Naive thymus-derived CD4-positive, alpha-beta T cell (primary cell): ENCODE measurements at regions not wholly inside any gene's neighbourhood (a gene's known extent, or its start where the extent isn't known, plus 50 kb on each side); places are given as distances from the start of the nearest gene placed in this dataset.

Source experiments
- ATAC-seq: fragments of 150-1000 bp; cut with Tn5 transposase; 2 replicates; pipeline ENCODE4 v1.10.0; 2021; ENCODE audit warnings: mild to moderate bottlenecking, moderate library complexity
- CTCF ChIA-PET: fragments of 350-600 bp; sonication (Branson Sonifier 250); formaldehyde crosslinking; loops from one replicate; lab custom pipeline; 2021; ENCODE audit warnings: antibody characterized with exemption; lab: Charles Lee
- POLR2A ChIA-PET: fragments of 350-600 bp; sonication (Branson Sonifier 250); formaldehyde crosslinking; loops from one replicate; lab custom pipeline; 2021; ENCODE audit warnings: antibody characterized with exemption, inconsistent platforms; lab: Charles Lee
- DNase-seq, 9 donors: peaks; one replicate each; pipeline versions ENCODE4 v3.0.0 to v3.0.0-alpha.2; 2020 to 2022; ENCODE audit warnings: mixed read lengths in 1 of 9
- H3K27ac ChIP-seq: one replicate; pipeline ENCODE4 v1.7.0; 2013; ENCODE audit warnings: mild to moderate bottlenecking, low read depth, low read length, moderate library complexity
- H3K27me3 ChIP-seq, 2 donors: one replicate each; pipeline ENCODE4 v1.7.0; 2013; ENCODE audit warnings: low read length in 2 of 2, mild to moderate bottlenecking in 2 of 2, moderate library complexity in 2 of 2; ENCODE audit not compliant: control insufficient read depth in 2 of 2, insufficient read depth in 2 of 2
- H3K36me3 ChIP-seq, 3 experiments: 1 replicate in 2 of 3; 2 replicates in 1 of 3; pipeline ENCODE4 v1.7.0; 2013; ENCODE audit warnings: low read length in 3 of 3, mild to moderate bottlenecking in 3 of 3, moderate library complexity in 1 of 3; ENCODE audit not compliant: insufficient read depth in 3 of 3, control insufficient read depth in 2 of 3
- H3K4me1 ChIP-seq, 2 donors: one replicate each; pipeline ENCODE4 v1.7.0; 2013; ENCODE audit warnings: low read length in 2 of 2, mild to moderate bottlenecking in 2 of 2, moderate library complexity in 1 of 2; ENCODE audit not compliant: control insufficient read depth in 2 of 2, insufficient read depth in 2 of 2
- H3K4me3 ChIP-seq: 2 replicates; pipeline ENCODE4 v1.7.0; 2013; ENCODE audit warnings: mild to moderate bottlenecking, low read length
- H3K9me3 ChIP-seq, 3 experiments: 1 replicate in 2 of 3; 2 replicates in 1 of 3; pipeline ENCODE4 v1.7.0; 2013; ENCODE audit warnings: low read length in 3 of 3; ENCODE audit not compliant: control insufficient read depth in 2 of 3
- H3K27ac Mint-ChIP-seq, 9 donors: one replicate each; pipeline ENCODE4 v1.8.0; 2020 to 2022; ENCODE audit warnings: mixed read lengths in 9 of 9, mild to moderate bottlenecking in 8 of 9, moderate library complexity in 5 of 9, inconsistent platforms in 2 of 9
- H3K27me3 Mint-ChIP-seq, 5 donors: one replicate each; pipeline ENCODE4 v1.8.0; 2021 to 2022; ENCODE audit warnings: mixed read lengths in 5 of 5, mild to moderate bottlenecking in 1 of 5
- H3K36me3 Mint-ChIP-seq, 5 donors: one replicate each; pipeline ENCODE4 v1.8.0; 2020 to 2022; ENCODE audit warnings: mixed read lengths in 5 of 5, mild to moderate bottlenecking in 3 of 5, inconsistent platforms in 1 of 5
- H3K4me1 Mint-ChIP-seq, 7 donors: one replicate each; pipeline ENCODE4 v1.8.0; 2020 to 2022; ENCODE audit warnings: mixed read lengths in 7 of 7, mild to moderate bottlenecking in 3 of 7, inconsistent platforms in 1 of 7
- H3K4me3 Mint-ChIP-seq, 10 donors: one replicate each; pipeline ENCODE4 v1.8.0; 2020 to 2022; ENCODE audit warnings: mild to moderate bottlenecking in 10 of 10, mixed read lengths in 10 of 10, moderate library complexity in 6 of 10, inconsistent platforms in 2 of 10
- H3K9me3 Mint-ChIP-seq, 11 donors: one replicate each; pipeline ENCODE4 v1.8.0; 2020 to 2022; ENCODE audit warnings: mixed read lengths in 11 of 11, mild to moderate bottlenecking in 4 of 11, inconsistent platforms in 1 of 11, moderate library complexity in 1 of 11
- intact Hi-C, 2 donors: fragments of 100-400 bp; cut with micrococcal nuclease; formaldehyde crosslinking; loops; one replicate each; pipeline ENCODE4 v1.15.1; 2023

GRCh38 chr12:72133497-72134055, 138.6 kb upstream of the TRHDE start:
- H3K27ac ChIP-seq: no peak overlapping the region
- no peaks in the 10 kb centered on the region for H3K27me3 ChIP-seq
- no peaks in the 10 kb centered on the region for H3K36me3 ChIP-seq
- H3K27me3 Mint-ChIP-seq: peaks cover 0 to 5% (median 0%) of the 10 kb centered on the region in 5 donors
- ATAC-seq: no peak
- POLR2A ChIA-PET: no interaction called here
- H3K4me3 Mint-ChIP-seq: no peak overlapping the region
- CTCF ChIA-PET: no interaction called here
- H3K27ac Mint-ChIP-seq: no peak overlapping the region
- peaks cover 0 to 5% (median 0%) of the 10 kb centered on the region in 11 donors for H3K9me3 Mint-ChIP-seq
- H3K36me3 Mint-ChIP-seq: no peaks in the 10 kb centered on the region
- H3K4me1 Mint-ChIP-seq: no peaks in the 10 kb centered on the region
- H3K4me3 ChIP-seq: no peak overlapping the region
- no peaks in the 10 kb centered on the region for H3K9me3 ChIP-seq
- no peaks in the 10 kb centered on the region for H3K4me1 ChIP-seq
- no peak for DNase-seq
- intact Hi-C loops: no loop called here

- Mint-ChIP-seq H3K36me3 (no peaks in the 10 kb centered on the region), H3K9me3 (peaks cover 0 to 5% (median 0%) of the 10 kb centered on the region in 11 donors), H3K27me3 (peaks cover 0 to 5% (median 0%) of the 10 kb centered on the region in 5 donors), H3K4me3 (no peak overlapping the region), H3K4me1 (no peaks in the 10 kb centered on the region), H3K27ac (no peak overlapping the region)
- no peaks in the 10 kb centered on the region for H3K27me3 ChIP-seq
- H3K4me3 ChIP-seq: no peak overlapping the region
- no peaks in the 10 kb centered on the region for H3K36me3 ChIP-seq
- H3K9me3 ChIP-seq: no peaks in the 10 kb centered on the region
- CTCF ChIA-PET: no interaction called here
- intact Hi-C loops: no loop called here
- H3K4me1 ChIP-seq: no peaks in the 10 kb centered on the region
- DNase-seq (no peak), ATAC-seq (no peak)
- no peak overlapping the region for H3K27ac ChIP-seq
- POLR2A ChIA-PET: no interaction called here
Measured at GRCh38 chr12:72134246-72135020, 137.7 kb upstream of the TRHDE start.

GRCh38 chr12:72135021-72135301, 137.2 kb upstream of the TRHDE start:
- H3K4me3 ChIP-seq: no peak overlapping the region
- H3K4me3 Mint-ChIP-seq: no peak overlapping the region
- CTCF ChIA-PET: no interaction called here
- H3K27ac ChIP-seq: no peak overlapping the region
- POLR2A ChIA-PET: no interaction called here
- H3K27me3 Mint-ChIP-seq: peaks cover 0 to 5% (median 0%) of the 10 kb centered on the region in 5 donors
- H3K36me3 Mint-ChIP-seq: no peaks in the 10 kb centered on the region
- ATAC-seq (no peak), DNase-seq (no peak)
- intact Hi-C loops: no loop called here
- no peaks in the 10 kb centered on the region for H3K36me3 ChIP-seq
- no peak overlapping the region for H3K27ac Mint-ChIP-seq
- peaks cover 0 to 5% (median 0%) of the 10 kb centered on the region in 11 donors for H3K9me3 Mint-ChIP-seq
- H3K4me1 Mint-ChIP-seq: no peaks in the 10 kb centered on the region
- no peaks in the 10 kb centered on the region for H3K4me1 ChIP-seq
- no peaks in the 10 kb centered on the region for H3K27me3 ChIP-seq
- H3K9me3 ChIP-seq: no peaks in the 10 kb centered on the region

- H3K4me3 Mint-ChIP-seq: no peak overlapping the region
- POLR2A ChIA-PET: no interaction called here
- DNase-seq (no peak), ATAC-seq (no peak)
- H3K27me3 ChIP-seq: no peaks in the 10 kb centered on the region
- peaks cover 0 to 1% (median 0%) of the 10 kb centered on the region in 11 donors for H3K9me3 Mint-ChIP-seq
- H3K4me3 ChIP-seq: no peak overlapping the region
- no peaks in the 10 kb centered on the region for H3K36me3 ChIP-seq
- H3K27ac ChIP-seq: no peak overlapping the region
- no peaks in the 10 kb centered on the region for H3K4me1 Mint-ChIP-seq
- no peaks in the 10 kb centered on the region for H3K4me1 ChIP-seq
- H3K27me3 Mint-ChIP-seq: peaks cover 0 to 5% (median 0%) of the 10 kb centered on the region in 5 donors
- intact Hi-C loops: no loop called here
- no peaks in the 10 kb centered on the region for H3K36me3 Mint-ChIP-seq
- H3K27ac Mint-ChIP-seq: no peak overlapping the region
- CTCF ChIA-PET: no interaction called here
- no peaks in the 10 kb centered on the region for H3K9me3 ChIP-seq
Measured at GRCh38 chr12:72136792-72137191, 135.4 kb upstream of the TRHDE start.

- Mint-ChIP-seq H3K27ac (no peak overlapping the region), H3K9me3 (peaks cover 0 to 6% (median 0%) of the 10 kb centered on the region in 11 donors), H3K27me3 (peaks cover 0 to 5% (median 0%) of the 10 kb centered on the region in 5 donors), H3K4me3 (no peak overlapping the region), H3K36me3 (no peaks in the 10 kb centered on the region), H3K4me1 (no peaks in the 10 kb centered on the region)
- ATAC-seq (no peak), DNase-seq (no peak)
- H3K9me3 ChIP-seq: no peaks in the 10 kb centered on the region
- no peaks in the 10 kb centered on the region for H3K36me3 ChIP-seq
- intact Hi-C loops: no loop called here
- ChIA-PET CTCF (no interaction called here), POLR2A (no interaction called here)
- H3K4me1 ChIP-seq: no peaks in the 10 kb centered on the region
- no peak overlapping the region for H3K27ac ChIP-seq
- no peaks in the 10 kb centered on the region for H3K27me3 ChIP-seq
- H3K4me3 ChIP-seq: no peak overlapping the region
Measured at GRCh38 chr12:72139411-72139810, 132.8 kb upstream of the TRHDE start.

GRCh38 chr12:72141381-72141780, 130.8 kb upstream of the TRHDE start:
- Mint-ChIP-seq H3K9me3 (peaks cover 0 to 6% (median 0%) of the 10 kb centered on the region in 11 donors), H3K36me3 (no peaks in the 10 kb centered on the region), H3K4me3 (no peak overlapping the region), H3K27me3 (peaks cover 0 to 5% (median 0%) of the 10 kb centered on the region in 5 donors), H3K4me1 (no peaks in the 10 kb centered on the region), H3K27ac (no peak overlapping the region)
- Histone ChIP-seq H3K4me1 (no peaks in the 10 kb centered on the region), H3K36me3 (no peaks in the 10 kb centered on the region), H3K27me3 (no peaks in the 10 kb centered on the region), H3K27ac (no peak overlapping the region), H3K4me3 (no peak overlapping the region), H3K9me3 (no peaks in the 10 kb centered on the region)
- ATAC-seq (no peak), DNase-seq (no peak)
- intact Hi-C loops: no loop called here
- ChIA-PET CTCF (no interaction called here), POLR2A (no interaction called here)

GRCh38 chr12:72144553-72144952, 127.6 kb upstream of the TRHDE start:
- ChIA-PET POLR2A (no interaction called here), CTCF (no interaction called here)
- intact Hi-C loops: no loop called here
- no peaks in the 10 kb centered on the region for H3K4me1 ChIP-seq
- Mint-ChIP-seq H3K36me3 (no peaks in the 10 kb centered on the region), H3K4me3 (no peak overlapping the region), H3K9me3 (peaks cover 0 to 6% (median 0%) of the 10 kb centered on the region in 11 donors), H3K27ac (no peak overlapping the region), H3K4me1 (no peaks in the 10 kb centered on the region), H3K27me3 (no peaks in the 10 kb centered on the region)
- H3K27ac ChIP-seq: no peak overlapping the region
- no peaks in the 10 kb centered on the region for H3K9me3 ChIP-seq
- no peak overlapping the region for H3K4me3 ChIP-seq
- ATAC-seq (no peak), DNase-seq (no peak)
- H3K36me3 ChIP-seq: no peaks in the 10 kb centered on the region
- no peaks in the 10 kb centered on the region for H3K27me3 ChIP-seq
